Posterior vena cava (tissue), 2 donors: ENCODE measurements at regions not wholly inside any gene's neighbourhood (a gene's known extent, or its start where the extent isn't known, plus 50 kb on each side); places are given as distances from the start of the nearest gene placed in this dataset.

Experiments
- DNase-seq: peaks from one replicate; pipeline ENCODE4 v3.0.0-alpha.2; 2020; ENCODE audit warnings: low spot score
- intact Hi-C, 2 donors: fragments of 100-400 bp; cut with DNase I; formaldehyde crosslinking; loops; one replicate each; pipeline versions ENCODE4 v1.14.1 to v1.14.2; 2022 to 2023
- donor health status: DM: yes; HTN: yes; CAD: no.
- donor health status: DM: yes; HTN: yes; CAD: no.

DNA sequence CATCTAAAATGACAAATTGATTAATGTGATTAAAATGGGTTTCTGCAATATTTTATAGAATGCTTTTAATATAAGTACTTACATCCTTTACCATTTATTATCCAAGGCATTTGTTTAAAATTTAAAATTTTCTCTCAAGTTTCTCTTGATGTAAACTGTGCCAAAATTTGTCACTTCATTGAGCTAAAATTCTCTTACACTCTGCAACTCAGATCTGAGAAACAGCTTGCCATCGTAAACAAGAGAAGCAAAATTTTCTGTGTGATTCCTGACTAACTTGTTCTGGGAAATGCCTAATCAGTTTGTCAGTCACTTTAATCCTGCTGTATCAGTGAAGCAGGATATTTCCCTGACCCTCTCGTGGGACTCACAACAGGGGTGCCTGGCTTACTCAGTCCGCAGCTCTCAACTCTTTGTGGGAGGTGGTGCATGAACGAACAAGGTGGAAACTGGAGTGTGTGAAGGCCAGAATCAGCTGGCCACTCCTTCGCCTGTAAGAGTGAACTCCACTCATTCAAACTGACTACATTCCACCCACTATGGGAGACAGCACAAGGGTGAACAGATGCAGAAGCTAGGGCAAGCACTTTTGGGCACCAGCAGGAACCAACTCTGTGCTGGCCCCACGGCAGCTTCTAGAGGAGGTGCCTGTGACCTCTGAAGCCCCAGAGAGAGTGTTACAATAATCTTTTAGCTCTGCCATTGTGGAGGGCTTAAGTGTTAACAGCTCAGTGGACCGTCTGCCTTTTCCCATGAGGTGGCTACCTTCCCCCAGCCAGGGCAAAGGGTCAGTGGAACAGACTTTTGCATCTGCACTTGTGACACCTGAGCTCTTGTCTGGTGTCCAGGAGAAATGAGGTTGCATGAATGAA is 349.4 kb downstream of the FAT4 start:
- DNase-seq: no peak
- intact Hi-C loops: no loop called here

DNA sequence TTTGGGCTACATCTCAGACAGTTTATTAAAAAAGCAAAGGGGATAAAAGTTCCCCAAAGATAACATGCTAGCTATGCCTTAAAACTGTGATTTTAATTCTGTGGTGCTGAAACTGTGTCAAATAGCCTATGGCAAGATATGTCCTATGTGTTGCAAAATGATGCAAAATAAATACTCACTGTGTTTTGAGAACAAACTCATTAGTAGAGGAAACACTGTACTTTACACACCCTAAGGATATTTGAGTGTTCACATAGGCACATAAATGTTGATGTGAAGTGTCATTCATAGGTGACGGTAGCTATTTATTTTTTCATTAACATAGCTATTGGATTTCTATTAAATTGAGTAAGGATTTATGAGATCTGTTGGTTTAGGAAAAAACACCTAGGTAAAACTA is 351.9 kb downstream of the FAT4 start:
- intact Hi-C loops: no loop called here
- DNase-seq: no peak

DNA sequence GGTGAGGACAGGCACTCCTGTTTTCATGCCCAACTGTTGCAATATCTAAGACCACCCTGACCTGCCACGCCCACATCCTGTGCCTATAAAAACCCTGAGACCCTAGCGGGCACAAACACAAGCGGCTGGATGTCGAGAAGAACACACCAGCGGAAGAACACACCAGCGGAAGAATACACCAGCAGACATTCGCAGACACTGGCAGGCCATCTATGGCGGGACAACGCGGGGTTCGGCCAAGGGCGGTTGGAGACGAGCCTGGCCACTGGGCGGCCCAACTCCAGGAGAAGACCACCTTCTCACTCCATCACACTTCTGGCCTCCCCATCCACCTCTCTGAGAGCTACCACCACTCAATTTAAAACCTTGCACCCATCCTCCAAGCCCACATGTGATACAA is 361.4 kb downstream of the FAT4 start:
- DNase-seq: no peak
- intact Hi-C loops: no loop called here

DNA sequence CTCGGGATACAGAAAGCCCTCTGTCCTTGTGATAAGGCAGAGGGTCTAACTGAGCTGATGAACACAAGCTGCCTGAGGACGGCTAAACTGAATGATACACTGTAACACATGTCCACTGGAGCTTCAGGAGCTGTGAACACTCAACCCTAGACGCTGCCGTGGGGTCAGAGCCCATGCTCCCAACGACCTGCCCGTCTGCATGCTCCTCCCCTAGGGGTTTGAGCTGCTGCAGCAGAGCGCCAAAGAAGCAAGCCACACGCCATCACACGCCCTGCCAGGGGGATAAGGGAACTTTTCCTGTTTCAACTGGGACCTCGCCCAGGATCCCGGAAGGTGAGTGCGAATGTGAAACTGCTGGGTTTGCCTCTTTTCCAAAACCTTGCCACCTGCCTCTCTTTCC is 361.8 kb downstream of the FAT4 start:
- no peak for DNase-seq
- intact Hi-C loops: no loop called here

DNA sequence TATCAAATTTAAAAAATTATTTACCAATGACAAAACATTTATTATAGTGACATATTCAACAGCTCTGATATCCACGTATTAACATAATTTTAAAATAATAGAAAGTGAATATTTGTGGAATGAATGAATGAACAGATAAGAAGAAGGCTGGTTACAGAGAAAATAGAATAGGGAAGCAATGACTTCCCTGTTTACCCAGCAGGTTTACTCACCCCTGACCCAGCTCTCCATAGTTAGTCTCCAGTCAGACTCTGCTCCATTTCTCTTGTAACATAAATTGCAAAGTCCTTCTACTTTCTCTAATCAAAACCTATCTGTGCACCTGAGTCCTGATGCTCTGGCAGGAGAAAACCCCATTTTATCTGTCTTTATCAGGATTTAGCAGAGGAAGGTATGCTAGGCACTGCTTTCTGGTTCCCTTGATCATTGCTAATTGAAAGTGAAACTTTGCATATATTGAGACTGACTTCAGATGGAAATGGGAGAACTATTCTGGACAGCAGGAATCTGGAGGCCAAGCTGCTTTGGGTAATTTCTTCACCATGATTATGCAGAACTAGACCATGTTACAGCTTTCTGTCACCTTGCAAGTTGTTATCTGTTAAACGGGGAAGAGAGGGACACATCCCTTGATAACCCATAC is 363.0 kb downstream of the FAT4 start:
- DNase-seq: no peak
- intact Hi-C loops: no loop called here

DNA sequence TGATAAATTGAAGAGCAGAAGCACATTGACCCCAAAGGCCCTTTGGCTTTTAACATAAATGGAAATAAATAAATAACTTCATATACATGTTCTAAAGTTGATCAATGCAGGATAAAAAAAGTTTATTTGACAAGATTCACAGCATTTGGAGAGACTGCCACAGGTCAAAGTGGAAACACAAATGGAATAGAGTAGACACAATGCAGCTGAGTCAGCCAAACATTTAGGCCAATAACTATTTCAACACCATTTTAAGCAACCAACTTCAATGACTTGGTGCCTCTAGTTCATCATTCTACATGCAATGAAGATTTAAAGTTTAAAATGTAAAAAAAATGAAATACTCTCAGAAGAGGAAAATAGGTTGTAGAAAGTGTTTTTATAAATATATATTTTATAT is 365.2 kb downstream of the FAT4 start:
- intact Hi-C loops: no loop called here
- DNase-seq: no peak

DNA sequence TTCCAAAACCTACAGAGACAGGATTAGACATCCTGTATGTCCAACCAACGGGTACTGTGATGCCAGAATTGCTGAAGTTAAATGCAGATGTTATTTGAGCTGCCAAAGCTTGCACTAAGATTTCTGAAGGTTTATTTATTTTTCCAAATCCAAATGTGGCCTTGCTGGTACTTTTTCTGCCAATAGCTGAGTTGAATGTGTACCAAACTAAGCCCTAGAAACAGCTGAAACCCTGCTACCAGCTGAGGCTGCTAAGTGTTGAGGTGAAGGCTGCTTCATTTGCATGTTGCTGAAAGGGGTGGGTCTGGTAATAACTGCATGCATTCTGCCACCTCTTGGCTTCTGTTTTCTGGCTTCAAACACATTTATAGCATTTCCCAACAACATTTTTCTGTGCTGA is 366.5 kb downstream of the FAT4 start:
- DNase-seq: no peak
- intact Hi-C loops: no loop called here

DNA sequence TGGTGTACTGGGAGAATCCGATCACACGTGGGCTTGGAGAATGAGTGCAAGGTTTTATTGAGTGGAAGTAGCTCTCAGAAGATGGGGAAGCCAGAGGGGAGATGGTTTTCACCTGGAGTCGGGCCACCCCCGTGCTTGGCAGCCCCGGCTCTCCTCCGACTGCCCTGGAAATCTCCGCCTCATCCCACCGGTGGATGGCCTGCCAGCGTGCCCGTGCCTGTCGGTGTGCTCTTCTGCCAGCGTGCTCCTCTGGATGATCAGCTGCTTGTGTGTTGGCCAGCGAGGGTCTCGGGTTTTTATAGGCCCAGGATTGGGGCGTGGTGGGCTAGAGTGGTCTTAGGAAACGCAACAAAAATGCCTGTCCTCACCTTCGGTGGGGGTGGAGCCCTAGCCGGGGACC is 368.0 kb downstream of the FAT4 start:
- no peak for DNase-seq
- intact Hi-C loops: no loop called here

DNA sequence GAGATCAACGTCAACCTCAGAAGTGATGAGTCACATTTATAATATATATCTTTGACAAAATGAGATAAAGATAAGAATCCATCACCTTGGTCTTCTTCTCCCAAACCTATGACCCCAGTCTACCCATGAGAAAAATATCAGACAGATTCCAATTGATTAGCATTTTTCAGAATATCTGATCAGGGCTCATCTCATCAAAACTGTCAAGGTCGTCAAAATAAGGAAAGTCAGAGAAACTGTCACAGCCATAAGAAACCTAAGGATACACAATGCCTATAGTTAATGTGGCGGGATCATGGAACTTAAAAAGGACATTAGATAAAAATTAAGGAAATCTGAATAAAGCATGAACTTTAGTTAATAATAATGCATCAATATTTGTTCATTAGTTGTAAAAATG is 374.1 kb downstream of the FAT4 start:
- DNase-seq: no peak
- intact Hi-C loops: no loop called here

DNA sequence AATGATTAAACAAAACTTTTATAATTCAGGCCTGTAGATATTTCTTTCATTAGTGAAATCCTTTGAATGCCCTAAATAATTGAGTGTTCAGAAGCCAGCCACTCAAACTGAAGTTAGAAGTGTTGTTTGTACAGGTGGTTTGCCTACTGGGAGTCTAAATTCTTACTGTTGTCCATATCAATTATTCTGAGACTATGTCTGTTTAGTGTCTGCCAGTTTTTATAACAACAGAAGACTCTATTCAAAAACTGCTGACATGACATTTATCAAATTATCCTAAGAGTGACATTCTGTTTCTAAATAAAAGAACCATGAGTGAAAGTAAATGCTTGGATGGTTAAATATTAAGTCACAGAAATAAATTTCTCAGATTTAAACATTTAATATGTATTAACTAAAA is 375.1 kb downstream of the FAT4 start:
- intact Hi-C loops: no loop called here
- no peak for DNase-seq

DNA sequence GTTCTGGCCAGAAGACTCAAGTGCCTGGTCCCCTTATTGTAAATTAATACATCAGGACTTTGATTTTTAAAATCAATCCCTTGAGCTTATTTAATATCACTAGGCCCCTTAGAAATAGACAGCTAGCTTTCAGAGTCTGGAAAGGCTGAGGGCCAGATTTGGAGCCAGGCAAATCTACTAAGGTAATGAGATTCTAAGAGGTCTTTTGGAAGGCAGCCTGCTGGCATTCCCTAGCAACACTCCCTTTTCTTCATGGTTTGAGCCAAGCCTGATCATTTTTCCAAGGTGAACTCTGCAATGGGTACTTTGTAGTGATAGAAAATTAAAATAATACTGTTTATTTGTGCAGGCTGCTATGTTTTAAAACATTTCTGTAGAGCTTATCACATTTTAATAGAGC is 378.5 kb downstream of the FAT4 start:
- intact Hi-C loops: no loop called here
- no peak for DNase-seq

DNA sequence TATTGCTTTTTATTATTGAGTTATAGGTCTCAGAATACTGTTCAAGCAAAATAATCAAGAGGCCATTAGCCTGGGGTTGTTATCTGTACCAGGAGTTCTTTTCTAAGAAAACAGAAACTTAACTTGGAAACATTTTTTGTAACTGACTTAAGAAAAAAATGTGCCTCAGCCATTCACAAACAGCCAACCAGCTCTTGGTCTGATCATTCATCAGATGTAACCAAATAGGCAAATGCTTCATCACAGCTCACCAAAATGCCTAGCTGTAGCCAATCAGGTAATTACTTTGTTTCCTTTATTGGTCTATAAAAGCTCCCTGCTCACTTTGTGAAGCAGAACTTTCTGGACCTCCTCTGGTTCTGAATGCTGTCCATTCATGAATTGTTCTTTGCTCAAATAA is 387.7 kb downstream of the FAT4 start:
- no peak for DNase-seq
- intact Hi-C loops: no loop called here

DNA sequence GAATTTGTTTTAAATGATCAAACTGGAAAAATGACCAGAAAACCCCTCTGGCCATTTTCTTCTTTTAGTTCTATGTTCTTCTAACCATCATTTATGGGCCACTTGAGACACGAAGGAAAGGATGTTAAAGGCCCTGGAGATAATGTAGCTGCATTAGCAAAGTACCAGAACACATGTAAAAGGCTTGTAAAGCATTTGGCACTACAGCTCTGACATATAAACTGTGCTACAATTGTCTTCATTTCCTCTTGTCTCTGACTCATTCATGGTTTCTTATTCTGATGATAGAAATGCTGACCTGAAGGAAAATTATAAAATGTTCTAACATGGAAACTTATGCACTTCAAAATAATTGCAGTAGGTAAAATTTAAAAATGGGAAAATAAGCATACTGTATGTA is 388.7 kb downstream of the FAT4 start:
- DNase-seq: no peak
- intact Hi-C loops: no loop called here

DNA sequence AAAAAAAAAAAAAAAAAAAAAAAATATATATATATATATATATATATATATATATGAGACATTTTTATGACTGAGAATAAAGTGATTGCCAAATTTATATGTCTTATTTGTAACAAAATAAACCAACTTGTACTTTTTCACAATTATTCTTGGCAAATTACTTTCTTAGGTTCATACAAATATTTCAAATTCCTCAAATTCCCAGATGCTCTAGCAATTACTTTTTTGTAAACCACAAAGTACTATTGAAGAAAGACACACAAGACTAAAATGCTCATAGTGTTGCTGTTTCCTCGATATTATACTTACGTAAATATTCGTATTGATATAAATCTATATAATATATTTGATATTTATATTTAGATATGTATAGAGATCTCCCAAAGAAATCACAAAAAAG is 390.0 kb downstream of the FAT4 start:
- intact Hi-C loops: no loop called here

DNA sequence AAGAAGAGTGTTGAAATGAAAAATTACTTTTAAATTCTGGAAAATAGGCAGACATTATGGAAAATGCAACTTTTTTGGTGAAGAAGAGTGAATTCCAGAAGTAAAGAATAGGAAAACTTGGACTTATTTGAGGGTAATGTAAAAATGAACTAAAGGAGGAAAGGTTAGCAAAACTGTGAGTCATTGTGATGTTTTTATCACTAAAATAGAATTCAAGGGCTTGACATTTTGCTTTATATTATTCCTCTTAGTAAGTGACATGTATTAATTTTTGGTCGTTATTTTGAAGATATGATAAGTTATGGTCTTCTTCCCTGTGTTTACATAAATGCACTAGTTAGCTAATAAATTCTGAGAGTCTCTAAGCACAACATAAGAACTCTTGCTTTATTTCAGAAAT is 390.9 kb downstream of the FAT4 start:
- intact Hi-C loops: no loop called here
- no peak for DNase-seq

More for the DNA sequence above, 390.0 kb downstream of the FAT4 start:
- DNase-seq: no peak

DNA sequence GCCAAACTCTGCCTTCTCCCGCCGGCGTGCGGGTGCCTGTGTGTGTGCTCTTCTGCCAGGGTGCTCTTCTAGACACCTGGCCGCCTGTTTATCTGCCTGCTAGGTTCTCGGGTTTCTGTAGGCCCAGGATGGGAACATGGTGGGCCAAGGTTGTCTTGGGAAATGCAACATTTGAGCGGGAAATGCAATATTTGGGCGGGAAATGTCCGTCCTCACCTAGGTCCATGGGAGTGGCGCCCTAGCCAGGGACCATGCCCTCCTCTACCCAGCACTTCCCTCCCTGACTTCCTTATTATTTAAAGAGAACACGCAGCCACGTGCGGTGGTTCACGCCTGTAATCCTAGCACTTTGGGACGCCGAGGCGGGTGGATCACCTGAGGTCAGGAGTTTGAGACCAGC is 392.6 kb downstream of the FAT4 start:
- no peak for DNase-seq
- intact Hi-C loops: no loop called here

DNA sequence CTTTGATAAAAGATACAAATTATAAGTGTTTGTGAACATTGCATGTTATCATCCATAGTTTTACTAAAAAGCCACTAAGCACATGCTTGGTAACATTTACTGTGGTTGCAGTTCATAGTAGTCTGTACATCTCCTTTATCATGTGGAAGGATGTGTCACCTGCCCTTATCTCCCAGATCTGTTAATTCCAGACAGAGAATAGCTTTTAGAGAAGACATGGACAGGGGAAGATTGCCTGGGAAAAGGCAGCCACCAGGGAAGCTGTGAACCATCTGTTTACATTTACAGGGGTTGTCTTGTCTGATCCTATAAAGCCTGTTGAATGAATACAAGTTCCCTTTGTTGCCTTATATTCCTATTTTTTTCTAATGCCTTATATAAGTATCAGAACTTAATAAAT is 396.0 kb downstream of the FAT4 start:
- intact Hi-C loops: no loop called here
- DNase-seq: no peak

DNA sequence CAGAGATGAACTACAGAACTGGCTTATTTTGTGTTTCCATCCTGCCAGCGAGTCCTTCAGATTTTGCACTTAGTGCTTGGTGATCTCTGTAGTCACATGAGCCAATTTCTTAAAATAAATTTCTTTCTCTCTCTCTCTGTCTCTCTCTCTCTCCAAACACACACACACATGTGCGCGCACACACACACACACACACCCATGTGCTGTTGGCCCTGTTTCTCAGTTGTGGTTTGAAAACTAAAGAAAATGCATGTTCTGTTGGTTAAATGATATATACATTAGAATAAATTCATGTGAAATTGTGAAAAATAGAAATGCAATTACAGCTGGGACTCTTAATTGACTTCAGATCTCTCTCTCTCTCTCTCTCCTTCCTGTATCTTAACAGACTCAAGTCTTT is 399.3 kb downstream of the FAT4 start:
- DNase-seq: no peak
- intact Hi-C loops: no loop called here

DNA sequence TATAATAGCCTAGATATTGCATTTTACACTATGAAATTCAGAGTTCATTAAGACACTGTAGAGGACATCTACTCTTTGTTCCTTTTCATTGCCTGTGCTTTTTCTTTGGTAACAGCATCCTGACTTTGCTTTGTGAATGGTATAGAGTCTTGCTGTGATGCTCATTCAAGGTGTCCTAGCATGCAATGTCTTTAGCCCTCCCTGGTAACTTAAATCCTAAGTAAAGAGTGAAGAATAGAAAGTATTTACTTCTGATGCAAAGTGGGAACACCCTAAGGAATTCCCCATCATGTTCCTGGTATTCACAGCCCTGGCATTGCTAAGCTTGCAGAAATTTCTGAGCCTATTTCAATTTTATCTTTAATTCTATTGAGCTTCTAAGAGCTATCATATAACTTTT is 400.1 kb downstream of the FAT4 start:
- no peak for DNase-seq
- intact Hi-C loops: no loop called here

DNA sequence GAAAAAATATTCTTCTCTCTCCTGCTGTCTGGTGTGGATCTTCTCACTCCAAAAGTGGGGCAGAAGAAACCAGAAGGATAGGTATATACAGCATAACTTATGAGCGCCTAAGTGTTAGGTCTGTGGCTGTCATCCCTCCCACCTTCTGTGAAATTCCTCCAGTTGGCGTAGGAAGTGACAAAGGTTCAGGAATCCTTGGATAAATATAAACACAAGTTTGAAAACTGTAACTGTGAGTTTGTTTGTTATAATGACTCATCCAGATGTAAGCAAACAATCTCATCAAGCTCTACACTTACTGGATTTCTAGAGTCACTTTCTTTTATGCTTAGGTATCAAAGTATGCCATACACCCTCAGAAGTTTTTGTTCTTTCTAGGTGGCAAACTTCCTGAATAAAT is 405.2 kb downstream of the FAT4 start:
- DNase-seq: no peak
- intact Hi-C loops: loop anchor here in 1 of 2 donors (5.0 kb wide), 1 partner anchor 253 kb away; no protein-coding TSS in a partner anchor

DNA sequence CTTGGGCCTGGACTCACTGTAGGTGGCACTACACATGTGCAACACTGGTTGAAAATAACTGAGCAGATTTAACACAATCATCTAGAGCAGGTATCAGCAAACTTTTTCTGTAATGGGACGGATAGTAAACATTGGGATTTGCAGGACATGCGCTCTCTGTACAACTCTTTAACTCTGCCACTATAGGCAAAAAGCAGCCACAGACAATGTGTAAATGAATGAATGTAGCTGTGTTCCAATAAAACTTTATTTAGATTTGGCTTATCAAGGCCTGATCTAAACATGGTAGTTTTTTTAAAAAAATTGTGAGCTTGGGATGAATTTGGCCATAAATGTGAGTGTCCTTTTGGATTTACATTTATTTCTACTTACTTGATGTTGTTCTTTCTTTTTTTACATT is 407.3 kb downstream of the FAT4 start:
- no peak for DNase-seq
- intact Hi-C loops: loop anchor here in 1 of 2 donors (5.0 kb wide), 1 partner anchor 255 kb away; no protein-coding TSS in a partner anchor
